HG03442 (cell line): ENCODE measurements at regions not wholly inside any gene's neighbourhood (a gene's known extent, or its start where the extent isn't known, plus 50 kb on each side); places are given as distances from the start of the nearest gene placed in this dataset.
"Not testable (repeated sequence)": the region's sequence is repeated elsewhere in the genome, so short reads cannot be mapped to it uniquely, and the experiment has no call there.

Experiments
- ATAC-seq: cut with Tn5 transposase; IDR thresholded peaks from one replicate; pipeline ENCODE4 v1.9.1; 2021; ENCODE audit warnings: mild to moderate bottlenecking, moderate library complexity; ENCODE audit not compliant: unreplicated experiment

- no peak for ATAC-seq
Measured at GRCh38 chr10:78231939-78232338, 198.3 kb downstream of the RPS24 start.

DNA sequence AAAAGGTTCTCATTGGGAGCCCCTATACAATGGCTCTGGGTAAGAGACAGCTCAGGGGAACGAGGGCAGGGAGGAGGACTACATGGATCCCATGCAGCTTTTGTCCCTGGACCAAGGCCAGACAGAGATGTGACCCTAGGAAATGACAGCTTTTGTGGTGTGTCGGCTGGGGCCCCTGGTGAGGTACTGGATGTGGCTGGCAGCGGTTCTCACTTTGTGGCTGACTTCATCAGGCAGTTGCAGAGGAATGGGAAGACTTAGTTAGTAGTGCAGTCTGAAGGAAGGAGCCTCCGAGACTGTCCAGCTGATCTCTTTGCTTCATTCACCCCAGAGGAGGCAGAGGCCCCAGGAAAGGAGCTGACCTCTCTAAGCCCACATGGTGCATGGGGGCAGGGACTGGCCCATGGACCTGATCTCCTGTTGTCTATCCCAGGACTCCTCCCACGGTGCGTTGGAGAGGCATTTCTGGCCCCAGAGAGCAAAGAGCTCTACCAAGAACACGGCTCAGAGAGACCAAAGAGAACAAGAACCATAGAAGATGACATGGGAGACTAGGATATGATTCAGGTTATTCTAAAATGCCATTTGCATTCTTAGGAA lies 202.9 kb downstream of the RPS24 start:
- ATAC-seq: no peak

DNA sequence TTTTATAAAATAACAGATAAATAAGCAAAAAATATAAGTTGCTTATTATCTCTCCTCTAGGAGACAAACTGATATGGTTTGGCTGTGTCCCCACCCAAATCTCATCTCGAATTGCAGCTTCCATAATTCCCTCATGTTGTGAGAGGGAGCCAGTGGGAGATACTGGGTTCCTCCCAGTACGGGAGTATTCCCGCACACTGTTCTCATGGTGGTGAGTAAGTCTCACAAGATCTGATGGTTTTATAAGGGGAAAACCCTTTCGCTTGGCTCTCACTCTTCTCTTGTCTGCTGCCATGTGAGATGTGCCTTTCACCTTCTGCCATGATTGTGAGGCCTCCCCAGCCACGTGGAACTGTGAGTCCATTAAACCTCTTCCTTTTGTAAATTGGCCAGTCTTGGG lies 204.3 kb downstream of the RPS24 start:
- not testable (repeated sequence) for ATAC-seq

DNA sequence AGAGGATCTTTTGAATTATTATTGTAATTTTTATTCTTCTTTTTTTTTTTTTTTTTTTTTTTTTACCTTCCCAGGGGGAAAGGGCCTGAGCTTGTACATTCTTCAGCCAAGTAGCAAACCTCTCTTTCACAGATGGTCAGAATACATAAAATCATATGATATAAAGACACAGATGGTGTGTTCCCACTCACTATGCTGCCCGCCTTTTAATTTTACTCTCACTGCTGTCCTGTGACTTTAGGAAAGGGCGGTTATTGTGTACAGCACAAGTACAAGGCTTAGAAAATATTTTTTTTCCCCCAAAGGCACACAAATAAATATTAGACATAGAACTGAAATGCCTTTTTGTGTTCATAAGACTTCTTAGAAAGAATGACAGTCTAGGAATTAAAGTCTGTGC lies 213.6 kb downstream of the RPS24 start:
- no peak for ATAC-seq

DNA sequence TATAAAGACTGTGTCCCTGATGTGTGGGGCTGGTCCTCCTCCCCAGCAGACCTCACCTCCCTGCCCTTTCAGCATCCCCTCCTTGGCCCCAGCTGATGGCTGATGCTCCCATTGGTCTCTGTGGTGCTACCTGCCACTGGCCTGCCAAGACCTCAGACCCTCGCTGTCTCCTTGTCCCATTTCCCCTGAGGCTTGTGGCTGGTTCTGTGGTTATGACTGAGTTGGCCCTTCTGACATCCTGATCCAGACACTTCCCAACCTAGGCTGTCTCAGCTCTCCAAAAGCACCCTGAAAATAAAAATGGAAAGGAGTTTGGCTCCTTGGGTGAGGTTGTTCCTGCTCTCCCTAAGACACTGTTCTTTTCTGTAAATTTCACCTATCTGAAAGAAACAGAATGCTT lies 214.2 kb downstream of the RPS24 start:
- ATAC-seq: no peak

- ATAC-seq: no peak
Measured at GRCh38 chr10:78248651-78249464, 215.2 kb downstream of the RPS24 start.

GRCh38 chr10:78249690-78250089 lies 216.0 kb downstream of the RPS24 start:
- ATAC-seq: no peak

GRCh38 chr10:78250313-78251015 lies 216.8 kb downstream of the RPS24 start:
- no peak for ATAC-seq

DNA sequence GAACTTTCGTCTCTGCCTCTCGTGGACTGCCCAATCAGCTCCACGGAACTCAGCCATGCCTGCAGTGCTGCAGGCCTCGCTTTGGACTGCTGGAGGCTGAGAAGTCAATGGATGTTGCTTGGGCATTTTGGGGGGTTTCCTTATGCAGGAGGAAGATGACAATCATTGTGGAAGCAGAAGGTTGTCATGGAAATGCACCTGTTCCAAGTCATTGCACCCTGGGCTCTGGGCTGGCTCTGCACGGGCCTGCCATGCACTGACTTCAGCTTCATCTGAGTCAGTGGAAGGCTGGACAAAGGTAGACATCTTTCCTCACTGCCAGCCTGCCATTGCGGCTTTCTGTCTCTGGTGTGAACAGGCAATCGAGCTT lies 217.3 kb downstream of the RPS24 start:
- ATAC-seq: no peak

DNA sequence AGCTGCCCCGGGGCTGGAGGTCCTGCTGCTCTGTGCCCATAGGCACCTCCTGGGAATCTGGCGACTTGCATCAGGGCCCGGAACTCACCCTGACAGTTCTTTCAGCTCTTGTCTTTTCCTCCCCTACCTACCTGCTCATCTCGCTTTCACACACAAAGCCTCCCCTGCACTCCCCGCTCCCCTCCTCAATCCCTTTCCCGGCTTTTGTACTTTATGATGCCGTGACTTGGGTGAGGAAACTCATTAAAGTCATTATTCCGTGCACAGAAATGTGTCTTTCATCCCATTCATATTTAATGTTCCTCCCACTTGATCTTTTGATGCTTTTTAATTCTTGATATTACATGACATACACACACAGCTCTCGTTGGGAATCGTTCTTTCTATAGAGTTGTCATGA lies 218.6 kb downstream of the RPS24 start:
- ATAC-seq: no peak

GRCh38 chr10:78253063-78253853 lies 219.6 kb downstream of the RPS24 start:
- no peak for ATAC-seq

- ATAC-seq: no peak
Measured at GRCh38 chr10:78254013-78254412, 220.3 kb downstream of the RPS24 start.

GRCh38 chr10:78255214-78255613 lies 221.6 kb downstream of the RPS24 start:
- ATAC-seq: no peak

DNA sequence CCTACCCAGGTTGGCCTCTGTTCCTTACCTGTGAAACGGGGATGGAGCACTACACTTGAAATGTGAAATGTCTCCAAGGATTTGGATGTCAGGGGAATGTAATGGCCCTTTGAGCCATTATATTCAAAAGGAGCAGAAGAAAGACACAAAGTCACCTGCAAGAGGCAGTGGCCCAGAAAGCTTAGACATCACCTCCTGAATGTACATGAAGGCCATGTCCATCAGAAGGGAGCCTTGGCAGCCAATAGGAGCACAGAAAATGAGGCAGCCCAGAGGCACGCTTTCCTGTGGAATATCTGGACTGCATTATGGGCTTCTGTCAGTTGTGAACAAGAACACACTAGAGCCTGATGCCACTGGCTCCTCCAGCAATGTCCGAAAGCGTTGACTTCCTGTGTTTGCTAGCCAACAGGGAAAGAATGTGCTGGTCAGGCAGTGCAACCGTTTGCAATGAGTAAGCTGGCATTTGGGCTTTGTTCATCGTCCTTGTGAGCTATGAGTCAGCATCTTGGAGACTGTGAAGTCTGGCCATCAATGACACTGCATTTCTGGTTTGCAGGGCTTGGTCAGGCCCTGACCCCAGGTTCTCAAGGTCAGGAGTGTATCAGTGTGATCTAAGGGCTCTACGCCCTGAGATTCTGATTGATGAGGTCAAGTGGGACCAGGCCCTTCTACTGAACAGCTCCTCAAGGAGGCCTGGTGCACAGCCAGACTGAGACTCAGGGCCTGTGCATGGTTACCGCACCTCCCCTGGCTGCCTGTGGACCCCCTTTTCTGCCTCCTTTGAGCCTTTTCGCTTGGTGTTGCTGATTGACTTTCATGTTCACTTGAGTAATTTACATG lies 222.4 kb downstream of the RPS24 start:
- no peak for ATAC-seq

DNA sequence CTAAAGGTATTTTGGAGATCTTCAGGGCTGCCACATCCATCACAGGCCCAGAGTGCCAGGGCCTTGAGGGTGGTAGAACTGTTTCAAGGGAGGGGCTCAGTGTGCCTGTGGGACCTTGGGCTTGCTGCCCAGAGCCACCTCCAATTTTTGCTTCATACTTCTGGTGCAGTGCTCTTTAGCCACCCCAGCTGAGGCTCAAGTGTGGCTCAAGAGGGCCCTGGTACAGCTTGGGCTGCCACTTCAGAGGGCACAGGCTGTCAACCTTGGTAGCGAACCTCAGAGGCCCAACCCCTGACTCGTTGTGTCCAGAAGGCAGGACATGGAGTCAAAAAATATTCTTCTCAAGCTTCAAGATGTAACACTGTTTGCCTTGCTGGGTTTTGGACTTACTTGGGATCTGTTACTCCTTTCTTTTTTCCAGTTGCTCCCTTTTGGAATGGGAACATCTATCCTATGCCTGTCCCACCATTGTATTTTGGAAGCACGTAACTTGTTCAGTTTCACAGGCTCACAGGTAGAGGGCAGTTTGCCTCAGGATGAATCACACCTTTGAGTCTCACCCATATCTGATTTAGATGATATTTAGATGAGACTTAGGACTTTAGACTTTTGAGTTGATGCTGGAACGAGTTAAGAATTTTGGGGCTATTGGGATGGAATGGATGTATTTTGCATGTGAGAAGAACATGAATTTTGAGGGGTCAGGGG lies 224.8 kb downstream of the RPS24 start:
- no peak for ATAC-seq

GRCh38 chr10:78259391-78259790 lies 225.7 kb downstream of the RPS24 start:
- no peak for ATAC-seq

- ATAC-seq: no peak
Measured at GRCh38 chr10:78260141-78260540, 226.5 kb downstream of the RPS24 start.

GRCh38 chr10:78260680-78261079 lies 227.0 kb downstream of the RPS24 start:
- ATAC-seq: no peak

- ATAC-seq: no peak
Measured at GRCh38 chr10:78261291-78261690, 227.6 kb downstream of the RPS24 start.

GRCh38 chr10:78262860-78263259 lies 229.2 kb downstream of the RPS24 start:
- ATAC-seq: no peak
